Mammary epithelial cell (primary cell): ENCODE measurements at regions not wholly inside any gene's neighbourhood (a gene's known extent, or its start where the extent isn't known, plus 50 kb on each side); places are given as distances from the start of the nearest gene placed in this dataset.

Experiments
- EZH2 ChIP-seq: IDR thresholded peaks from 2 replicates; pipeline ENCODE4 v1.6.1; 2012; ENCODE audit warnings: low read length, inconsistent platforms, borderline replicate concordance
- TF ChIP-seq, protein P1 (sequence below), 2 donors: IDR thresholded peaks in 1 of 2; conservative IDR thresholded peaks in 1 of 2; 2 replicates each; pipeline ENCODE4 v1.5.1; 2011 to 2012; ENCODE audit warnings: inconsistent platforms in 2 of 2, low read length in 2 of 2, mild to moderate bottlenecking in 2 of 2, control low read depth in 1 of 2, low read depth in 1 of 2; ENCODE audit not compliant: insufficient read depth in 1 of 2; ENCODE audit errors: extremely low read depth in 1 of 2

DNA sequence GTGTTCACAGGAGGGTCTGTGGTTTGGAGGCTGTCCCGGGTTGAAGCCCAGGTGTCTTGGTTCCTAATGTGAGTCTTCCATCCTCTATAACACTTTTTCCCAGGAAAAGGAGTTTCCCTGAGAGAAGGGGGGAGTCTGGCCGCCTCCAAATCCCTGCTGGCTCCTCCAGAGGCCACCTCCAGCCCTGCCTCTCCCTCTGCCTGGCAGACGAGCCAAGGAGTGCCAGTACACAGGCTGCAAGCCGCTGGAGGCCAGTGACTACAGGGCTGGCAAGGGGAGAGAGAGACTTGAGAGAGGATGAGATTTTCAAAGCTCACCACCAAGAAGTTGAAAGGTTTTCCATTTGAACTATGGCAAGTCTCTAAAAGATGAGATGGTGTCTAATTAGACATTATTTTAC, 154.2 kb upstream of the ID2 start:
- TF ChIP-seq, protein P1, sequence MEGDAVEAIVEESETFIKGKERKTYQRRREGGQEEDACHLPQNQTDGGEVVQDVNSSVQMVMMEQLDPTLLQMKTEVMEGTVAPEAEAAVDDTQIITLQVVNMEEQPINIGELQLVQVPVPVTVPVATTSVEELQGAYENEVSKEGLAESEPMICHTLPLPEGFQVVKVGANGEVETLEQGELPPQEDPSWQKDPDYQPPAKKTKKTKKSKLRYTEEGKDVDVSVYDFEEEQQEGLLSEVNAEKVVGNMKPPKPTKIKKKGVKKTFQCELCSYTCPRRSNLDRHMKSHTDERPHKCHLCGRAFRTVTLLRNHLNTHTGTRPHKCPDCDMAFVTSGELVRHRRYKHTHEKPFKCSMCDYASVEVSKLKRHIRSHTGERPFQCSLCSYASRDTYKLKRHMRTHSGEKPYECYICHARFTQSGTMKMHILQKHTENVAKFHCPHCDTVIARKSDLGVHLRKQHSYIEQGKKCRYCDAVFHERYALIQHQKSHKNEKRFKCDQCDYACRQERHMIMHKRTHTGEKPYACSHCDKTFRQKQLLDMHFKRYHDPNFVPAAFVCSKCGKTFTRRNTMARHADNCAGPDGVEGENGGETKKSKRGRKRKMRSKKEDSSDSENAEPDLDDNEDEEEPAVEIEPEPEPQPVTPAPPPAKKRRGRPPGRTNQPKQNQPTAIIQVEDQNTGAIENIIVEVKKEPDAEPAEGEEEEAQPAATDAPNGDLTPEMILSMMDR (conservative IDR thresholded peaks at IDR 0.05 in 1 of 2, IDR thresholded peaks at IDR 0.05 in 1 of 2; ENCODE audit: extremely low read depth in 1 of 2, insufficient read depth in 1 of 2, low read depth in 1 of 2, low read length in 2 of 2), result no peak
- TF ChIP-seq EZH2, result no peak
